T47D (cell line): ENCODE measurements at regions not wholly inside any gene's neighbourhood (a gene's known extent, or its start where the extent isn't known, plus 50 kb on each side); places are given as distances from the start of the nearest gene placed in this dataset.
"Not testable (repeated sequence)": the region's sequence is repeated elsewhere in the genome, so short reads cannot be mapped to it uniquely, and the experiment has no call there.

Source experiments
- DNase-seq, 2 experiments: peaks; one replicate each; pipeline versions ENCODE4 v3.0.0 to v3.0.0-alpha.2; 2011 to 2012; ENCODE audit warnings: low read depth in 1 of 2, low spot score in 1 of 2
- JUND ChIP-seq: IDR thresholded peaks from 2 replicates; pipeline ENCODE4 v1.6.1; 2012; ENCODE audit warnings: low read depth
- in situ Hi-C: cut with HindIII; loops from 2 replicates; pipeline ENCODE4 v1.10.0; 2016; ENCODE audit warnings: low sequenced_read_pairs, low pct_unique_long_range_greater_than_20kb

DNA sequence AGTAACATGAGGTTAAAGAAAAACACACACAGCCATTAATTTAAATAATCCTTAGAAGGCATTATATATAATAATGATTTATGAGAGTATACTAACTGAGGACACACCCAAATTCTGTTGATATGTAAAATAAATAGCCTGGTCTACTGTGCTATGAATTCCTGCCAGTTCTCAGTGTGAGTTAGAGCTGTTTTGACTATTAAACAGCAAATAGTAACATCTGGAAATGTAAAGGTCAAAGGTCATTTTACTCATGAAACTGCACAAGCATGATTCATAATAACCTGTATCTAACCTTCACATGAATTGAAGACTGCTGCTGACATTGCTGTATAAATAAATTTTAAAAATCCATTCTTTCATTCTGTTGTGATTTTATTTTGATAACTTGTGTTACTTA lies 966.7 kb downstream of the SLC6A15 start:
- TF ChIP-seq JUND, result no peak
- DNase-seq, result no peak
- in situ Hi-C loops, result no loop called here

GRCh38 chr12:83939718-83940117 lies 972.9 kb downstream of the SLC6A15 start:
- TF ChIP-seq JUND, result no peak
- in situ Hi-C loops, result no loop called here
- DNase-seq, result no peak

- in situ Hi-C loops, result no loop called here
- no peak for TF ChIP-seq JUND
- no peak for DNase-seq
Measured at GRCh38 chr12:83933615-83934014, 979.0 kb downstream of the SLC6A15 start.

GRCh38 chr12:83932011-83932410 lies 980.6 kb downstream of the SLC6A15 start:
- DNase-seq, result no peak
- in situ Hi-C loops, result no loop called here
- no peak for TF ChIP-seq JUND

DNA sequence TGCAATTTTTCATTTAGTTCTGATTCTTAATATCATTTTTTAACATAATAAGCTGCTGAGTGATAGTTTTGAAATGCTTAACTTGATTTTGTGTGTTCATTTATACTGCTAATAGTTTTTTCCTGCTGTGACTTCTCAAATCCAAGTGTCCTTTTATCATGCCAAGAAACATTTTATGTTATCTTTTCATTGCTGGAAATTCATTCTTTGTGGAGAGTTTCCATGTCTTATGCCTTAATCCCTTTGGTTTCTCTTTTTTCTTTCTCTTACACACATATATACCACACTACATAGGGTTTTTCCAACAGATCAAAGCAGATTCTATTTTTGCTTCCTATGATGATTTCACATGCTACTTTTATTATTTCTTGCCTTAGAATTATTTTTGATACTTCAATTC lies 981.1 kb downstream of the SLC6A15 start:
- no peak for DNase-seq
- in situ Hi-C loops, result no loop called here
- no peak for TF ChIP-seq JUND

GRCh38 chr12:83929792-83930191 lies 982.8 kb downstream of the SLC6A15 start:
- in situ Hi-C loops, DNase-seq: not testable (repeated sequence)

GRCh38 chr12:83920821-83921547 lies 991.6 kb downstream of the SLC6A15 start:
- no peak for TF ChIP-seq JUND
- in situ Hi-C loops, result no loop called here
- no peak for DNase-seq

GRCh38 chr12:83919081-83919480 lies 993.5 kb downstream of the SLC6A15 start:
- no peak for TF ChIP-seq JUND
- no peak for DNase-seq
- in situ Hi-C loops, result no loop called here

- no peak for TF ChIP-seq JUND
- in situ Hi-C loops, result no loop called here
- no peak for DNase-seq
Measured at GRCh38 chr12:83904175-83904574, 1008.4 kb downstream of the SLC6A15 start.

GRCh38 chr12:83896416-83896815 lies 1016.2 kb downstream of the SLC6A15 start:
- TF ChIP-seq JUND, result no peak
- in situ Hi-C loops, result no loop called here
- DNase-seq, result no peak

DNA sequence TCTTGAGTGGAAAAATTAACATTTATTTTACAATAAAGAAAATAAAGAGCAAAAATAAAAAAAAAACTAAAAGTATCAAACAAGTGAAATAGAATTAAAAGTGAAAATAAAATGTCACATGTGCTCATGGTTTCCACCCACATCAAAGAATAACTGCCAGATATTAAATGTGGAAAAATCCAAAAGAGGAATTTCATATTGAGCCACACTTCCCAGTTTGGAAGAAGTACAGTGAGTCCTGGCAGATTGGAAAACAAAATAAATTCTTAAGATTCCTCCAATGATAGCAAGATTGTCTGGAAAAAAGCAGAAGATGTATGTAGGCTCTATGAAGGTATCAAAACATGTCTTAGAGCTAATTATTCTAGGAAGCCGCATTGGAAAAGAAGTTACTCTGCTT lies 1019.5 kb downstream of the SLC6A15 start:
- in situ Hi-C loops, result no loop called here
- TF ChIP-seq JUND, result no peak
- DNase-seq, result no peak

DNA sequence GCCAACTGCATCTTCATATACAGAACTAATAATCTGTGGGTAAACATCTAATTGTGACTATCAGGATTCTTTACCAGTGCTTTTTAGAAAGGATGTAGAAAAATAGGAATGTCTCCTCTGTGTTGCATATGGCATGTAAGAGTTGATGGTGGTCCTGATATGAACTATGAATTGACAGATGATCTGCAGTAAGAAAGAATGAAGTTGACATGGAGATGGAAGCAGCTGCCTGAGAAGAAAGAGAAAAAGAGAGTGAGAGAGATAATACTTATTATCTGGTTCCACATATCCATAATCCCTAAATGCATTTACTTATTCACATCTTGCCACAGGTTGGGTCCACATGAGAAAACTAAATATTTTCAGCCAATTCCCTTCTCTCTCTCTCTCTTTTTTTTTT lies 1022.9 kb downstream of the SLC6A15 start:
- no peak for TF ChIP-seq JUND
- no peak for DNase-seq
- in situ Hi-C loops, result no loop called here

DNA sequence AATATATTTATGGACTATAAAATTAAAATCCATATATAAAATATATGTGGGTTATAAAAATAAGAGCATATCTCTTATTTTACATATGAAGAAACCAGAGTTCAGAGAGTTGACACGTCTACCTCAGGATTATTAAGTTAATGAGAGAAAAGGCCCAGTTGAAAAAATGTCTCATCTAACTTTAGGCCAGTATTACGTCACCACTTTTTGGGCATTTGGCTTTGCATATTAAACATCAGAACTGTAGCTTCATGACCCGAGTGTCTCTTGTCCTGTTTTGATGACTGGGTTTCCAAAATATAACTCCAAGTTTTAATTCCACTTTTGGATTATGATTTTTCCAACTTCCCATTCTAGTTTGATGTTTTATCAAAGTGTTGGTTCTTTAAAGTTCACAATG lies 1026.1 kb downstream of the SLC6A15 start:
- in situ Hi-C loops, result no loop called here
- DNase-seq, result no peak
- no peak for TF ChIP-seq JUND

- in situ Hi-C loops, result not testable (repeated sequence)
- DNase-seq, result peak in 1 of 2 experiments; percentile 32
Measured at GRCh38 chr12:83870921-83871599, 1041.5 kb downstream of the SLC6A15 start.
